Fibroblast of lung (primary cell): ENCODE measurements at regions not wholly inside any gene's neighbourhood (a gene's known extent, or its start where the extent isn't known, plus 50 kb on each side); places are given as distances from the start of the nearest gene placed in this dataset.

Source experiments
- DNase-seq, 2 donors: peaks; one replicate each; pipeline versions ENCODE4 v3.0.0 to v3.0.0-alpha.2; 2010; ENCODE audit warnings: low read depth in 2 of 2
- H2AFZ ChIP-seq: 2 replicates; pipeline ENCODE4 v1.5.1; 2012; ENCODE audit warnings: low read length, control low read depth, inconsistent platforms
- H3K27ac ChIP-seq: 2 replicates; pipeline ENCODE4 v1.5.1; 2011; ENCODE audit warnings: low read length, control low read depth; ENCODE audit not compliant: insufficient read depth
- H3K27me3 ChIP-seq: 2 replicates; pipeline ENCODE4 v1.5.1; 2011; ENCODE audit warnings: mild to moderate bottlenecking, low read length; ENCODE audit not compliant: control insufficient read depth, insufficient read depth
- H3K36me3 ChIP-seq: 2 replicates; pipeline ENCODE4 v1.5.1; 2011; ENCODE audit warnings: low read length; ENCODE audit not compliant: control insufficient read depth, insufficient read depth
- H3K4me1 ChIP-seq: 2 replicates; pipeline ENCODE4 v1.5.1; 2011; ENCODE audit warnings: low read length; ENCODE audit not compliant: control insufficient read depth, insufficient read depth; ENCODE audit errors: extremely low read depth
- H3K4me2 ChIP-seq: 2 replicates; pipeline ENCODE4 v1.5.1; 2011; ENCODE audit warnings: low read length, control low read depth; ENCODE audit not compliant: insufficient read depth; ENCODE audit errors: extremely low read depth
- H3K4me3 ChIP-seq, 4 experiments: fragments of 200-600 bp in 1 of 4; sonication (generic) in 1 of 4; replicated peaks in 1 of 4; 2 replicates each; pipeline ENCODE4 v1.5.1; 2011 to 2016; ENCODE audit warnings: low read length in 4 of 4, low read depth in 3 of 4, mild to moderate bottlenecking in 3 of 4, control low read depth in 2 of 4, inconsistent platforms in 1 of 4, mixed read lengths in 1 of 4; ENCODE audit not compliant: insufficient read depth in 1 of 4; ENCODE audit errors: control extremely low read depth in 1 of 4
- H3K79me2 ChIP-seq: 2 replicates; pipeline ENCODE4 v1.5.1; 2012; ENCODE audit warnings: mild to moderate bottlenecking, low read length, inconsistent platforms; ENCODE audit not compliant: control insufficient read depth, insufficient read depth
- H3K9ac ChIP-seq: 2 replicates; pipeline ENCODE4 v1.5.1; 2011; ENCODE audit warnings: mild to moderate bottlenecking, low read length, control low read depth; ENCODE audit not compliant: insufficient read depth
- H3K9me3 ChIP-seq: 2 replicates; pipeline ENCODE4 v1.5.1; 2012; ENCODE audit warnings: low read depth, low read length; ENCODE audit not compliant: control insufficient read depth, insufficient read depth
- H4K20me1 ChIP-seq: 2 replicates; pipeline ENCODE4 v1.5.1; 2011; ENCODE audit warnings: low read length; ENCODE audit not compliant: control insufficient read depth, insufficient read depth; ENCODE audit errors: extremely low read depth
- CTCF ChIP-seq, 2 donors: IDR thresholded peaks in 1 of 2; conservative IDR thresholded peaks in 1 of 2; 1 replicate in 1 of 2; 2 replicates in 1 of 2; pipeline ENCODE4 v1.5.1; 2011 to 2012; ENCODE audit warnings: low read length in 2 of 2, control low read depth in 1 of 2, inconsistent platforms in 1 of 2, low read depth in 1 of 2, mild to moderate bottlenecking in 1 of 2
- EZH2 ChIP-seq: IDR thresholded peaks from 2 replicates; pipeline ENCODE4 v1.5.1; 2012; ENCODE audit warnings: low read length, control low read depth, mild to moderate bottlenecking; ENCODE audit errors: missing control alignments

DNA sequence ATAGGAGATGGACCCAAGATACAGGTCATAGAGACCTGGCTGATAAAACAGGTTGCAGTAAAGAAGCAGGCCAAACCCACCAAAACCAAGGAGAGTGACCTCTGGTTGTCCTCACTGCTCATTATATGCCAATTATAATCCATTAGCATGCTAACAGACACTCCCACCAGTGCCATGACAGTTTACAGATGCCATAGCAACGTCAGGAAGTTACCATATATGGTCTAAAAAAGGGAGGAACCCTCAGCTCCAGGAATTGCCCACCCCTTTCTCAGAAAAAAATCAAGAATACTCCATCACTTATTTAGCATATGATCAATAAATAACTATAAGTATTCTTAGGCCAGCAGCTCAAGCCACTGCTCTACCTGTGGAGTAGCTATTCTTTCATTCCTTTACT lies 574.7 kb upstream of the ID2 start:
- H4K20me1 ChIP-seq: no peaks in the 10 kb centered on the region

GRCh38 chr2:8107621-8108378 lies 574.1 kb upstream of the ID2 start:
- no peaks in the 10 kb centered on the region for H3K79me2 ChIP-seq
- no peaks in the 10 kb centered on the region for H4K20me1 ChIP-seq
- no peak overlapping the region for H3K4me3 ChIP-seq
- no peak for TF ChIP-seq CTCF (conservative IDR thresholded peaks at IDR 0.05 in 1 of 2, IDR thresholded peaks at IDR 0.05 in 1 of 2; ENCODE audit: low read depth in 1 of 2, low read length in 2 of 2)
- TF ChIP-seq EZH2: no peak
- H3K9me3 ChIP-seq: no peaks in the 10 kb centered on the region
- no peak overlapping the region for H3K4me2 ChIP-seq
- H3K9ac ChIP-seq: no peak overlapping the region
- H3K27ac ChIP-seq: no peak overlapping the region
- no peak overlapping the region for H2AFZ ChIP-seq
- no peaks in the 10 kb centered on the region for H3K36me3 ChIP-seq
- H3K4me1 ChIP-seq: no peaks in the 10 kb centered on the region
- no peaks in the 10 kb centered on the region for H3K27me3 ChIP-seq
- DNase-seq: no peak

More for the DNA sequence above, 574.7 kb upstream of the ID2 start:
- TF ChIP-seq EZH2 (no peak), CTCF (conservative IDR thresholded peaks at IDR 0.05 in 1 of 2, IDR thresholded peaks at IDR 0.05 in 1 of 2; ENCODE audit: low read depth in 1 of 2, low read length in 2 of 2) (no peak)
- no peaks in the 10 kb centered on the region for H3K27me3 ChIP-seq
- no peaks in the 10 kb centered on the region for H3K9me3 ChIP-seq
- H2AFZ ChIP-seq: no peak overlapping the region
- H3K4me1 ChIP-seq: no peaks in the 10 kb centered on the region
- no peak for DNase-seq
- H3K27ac ChIP-seq: no peak overlapping the region
- no peaks in the 10 kb centered on the region for H3K36me3 ChIP-seq
- H3K4me2 ChIP-seq: no peak overlapping the region
- H3K79me2 ChIP-seq: no peaks in the 10 kb centered on the region
- H3K4me3 ChIP-seq: no peak overlapping the region
- no peak overlapping the region for H3K9ac ChIP-seq

GRCh38 chr2:8110716-8111115 lies 571.1 kb upstream of the ID2 start:
- no peaks in the 10 kb centered on the region for H3K36me3 ChIP-seq
- no peak overlapping the region for H3K4me2 ChIP-seq
- H3K9ac ChIP-seq: no peak overlapping the region
- no peak overlapping the region for H2AFZ ChIP-seq
- no peaks in the 10 kb centered on the region for H3K9me3 ChIP-seq
- H4K20me1 ChIP-seq: no peaks in the 10 kb centered on the region
- no peak for DNase-seq
- H3K27ac ChIP-seq: no peak overlapping the region
- H3K27me3 ChIP-seq: no peaks in the 10 kb centered on the region
- no peak for TF ChIP-seq CTCF (conservative IDR thresholded peaks at IDR 0.05 in 1 of 2, IDR thresholded peaks at IDR 0.05 in 1 of 2; ENCODE audit: low read depth in 1 of 2, low read length in 2 of 2)
- TF ChIP-seq EZH2: no peak
- no peak overlapping the region for H3K4me3 ChIP-seq
- H3K4me1 ChIP-seq: no peaks in the 10 kb centered on the region
- H3K79me2 ChIP-seq: no peaks in the 10 kb centered on the region
